WTC11 (cell line): ENCODE measurements at regions not wholly inside any gene's neighbourhood (a gene's known extent, or its start where the extent isn't known, plus 50 kb on each side); places are given as distances from the start of the nearest gene placed in this dataset.

Experiments
- AFF4 ChIP-seq: sonication (generic); formaldehyde crosslinking; IDR thresholded peaks from 2 replicates; pipeline ENCODE4 v1.8.1; 2023; ENCODE audit warnings: mild to moderate bottlenecking, missing genetic modification reagents, borderline replicate concordance
- ATF1 ChIP-seq: sonication (generic); formaldehyde crosslinking; IDR thresholded peaks from 2 replicates; pipeline ENCODE4 v1.8.1; 2023; ENCODE audit warnings: mild to moderate bottlenecking, moderate library complexity, missing genetic modification reagents
- CREB1 ChIP-seq: sonication (generic); formaldehyde crosslinking; IDR thresholded peaks from 2 replicates; pipeline ENCODE4 v1.8.0; 2023; ENCODE audit warnings: mild to moderate bottlenecking, missing genetic modification reagents
- CTCF ChIP-seq: fragments of 200-600 bp; IDR thresholded peaks from 2 replicates; pipeline ENCODE4 v1.8.0; 2022; ENCODE audit warnings: antibody characterized with exemption
- E2F1 ChIP-seq: sonication (generic); formaldehyde crosslinking; IDR thresholded peaks from 2 replicates; pipeline ENCODE4 v1.8.0; 2022; ENCODE audit warnings: mild to moderate bottlenecking, missing genetic modification reagents
- GTF2I ChIP-seq: fragments of 250-450 bp; sonication (Bioruptor Pico); conservative IDR thresholded peaks from 2 replicates; pipeline ENCODE4 v1.4.0; 2021; ENCODE audit warnings: mild to moderate bottlenecking
- MAX ChIP-seq: sonication (generic); formaldehyde crosslinking; IDR thresholded peaks from 2 replicates; pipeline ENCODE4 v1.8.0; 2022; ENCODE audit warnings: mild to moderate bottlenecking, missing genetic modification reagents
- USF2 ChIP-seq: sonication (generic); formaldehyde crosslinking; IDR thresholded peaks from 2 replicates; pipeline ENCODE4 v1.8.1; 2023; ENCODE audit warnings: mild to moderate bottlenecking, missing genetic modification reagents, moderate library complexity
- ZNF121 ChIP-seq: sonication (generic); formaldehyde crosslinking; IDR thresholded peaks from 2 replicates; pipeline ENCODE4 v1.8.0; 2023; ENCODE audit warnings: missing genetic modification reagents

GRCh38 chr18:61039251-61039650, 294.0 kb upstream of the CDH20 start:
- TF ChIP-seq AFF4 (no peak), MAX (CRISPR knock-in tag) (no peak), CTCF (no peak), GTF2I (no peak), E2F1 (CRISPR knock-in tag) (no peak), USF2 (CRISPR knock-in tag) (no peak), CREB1 (no peak), ZNF121 (no peak), ATF1 (CRISPR knock-in tag) (no peak)
